HepG2 (cell line): ENCODE measurements at regions not wholly inside any gene's neighbourhood (a gene's known extent, or its start where the extent isn't known, plus 50 kb on each side); places are given as distances from the start of the nearest gene placed in this dataset.

Source experiments
- DBP ChIP-seq: sonication (generic); formaldehyde crosslinking; IDR thresholded peaks from 2 replicates; pipeline ENCODE4 v1.4.0; 2020; ENCODE audit warnings: missing genetic modification reagents; ENCODE audit errors: not compliant biosample characterization
- DMAP1 ChIP-seq: IDR thresholded peaks from 2 replicates; pipeline ENCODE4 v1.6.1; 2016
- GABPB1 ChIP-seq: IDR thresholded peaks from 2 replicates; pipeline ENCODE4 v1.6.1; 2016; ENCODE audit warnings: mild to moderate bottlenecking, missing genetic modification reagents, moderate library complexity, missing compliant biosample characterization
- HDAC1 ChIP-seq: sonication (generic); formaldehyde crosslinking; IDR thresholded peaks from 2 replicates; pipeline ENCODE4 v1.5.1; 2020; ENCODE audit warnings: mild to moderate bottlenecking, missing genetic modification reagents
- HIC2 ChIP-seq: sonication (generic); formaldehyde crosslinking; IDR thresholded peaks from 2 replicates; pipeline ENCODE4 v1.9.0; 2022; ENCODE audit warnings: low read depth, missing genetic modification reagents
- HMG20B ChIP-seq: conservative IDR thresholded peaks from 2 replicates; pipeline ENCODE4 v1.6.1; 2016; ENCODE audit warnings: missing genetic modification reagents, missing compliant biosample characterization
- HNRNPLL ChIP-seq: fragments of 200-400 bp; formaldehyde crosslinking; IDR thresholded peaks from 2 replicates; pipeline ENCODE4 v1.6.1; 2017; ENCODE audit warnings: mild to moderate bottlenecking, low read depth, low read length; ENCODE audit not compliant: poor library complexity, severe bottlenecking
- KLF9 ChIP-seq: IDR thresholded peaks from 2 replicates; pipeline ENCODE4 v1.6.1; 2016; ENCODE audit warnings: low read depth
- RCOR2 ChIP-seq: IDR thresholded peaks from 2 replicates; pipeline ENCODE4 v1.6.1; 2016; ENCODE audit warnings: missing biosample characterization, missing genetic modification reagents
- SOX13 ChIP-seq, 3 experiments: fragments of 450-650 bp in 1 of 3; sonication (generic) in 1 of 3; formaldehyde crosslinking in 1 of 3; IDR thresholded peaks in 2 of 3; conservative IDR thresholded peaks in 1 of 3; 2 replicates each; pipeline versions ENCODE4 v1.5.0 to v1.6.1; 2016 to 2020; ENCODE audit warnings: antibody characterized with exemption in 1 of 3, mild to moderate bottlenecking in 1 of 3, missing compliant biosample characterization in 1 of 3, missing genetic modification reagents in 1 of 3, moderate library complexity in 1 of 3
- SP1 ChIP-seq, 2 experiments: fragments of 450-650 bp in 1 of 2; sonication (generic) in 1 of 2; formaldehyde crosslinking in 1 of 2; IDR thresholded peaks; 2 replicates each; pipeline versions ENCODE4 v1.4.0 to v1.6.1; 2016 to 2020; ENCODE audit warnings: missing genetic modification reagents in 1 of 2
- ZBED4 ChIP-seq: sonication (generic); formaldehyde crosslinking; IDR thresholded peaks from 2 replicates; pipeline ENCODE4 v1.4.0; 2020; ENCODE audit warnings: missing genetic modification reagents, borderline replicate concordance
- ZIK1 ChIP-seq: sonication (generic); formaldehyde crosslinking; IDR thresholded peaks from 2 replicates; pipeline ENCODE4 v1.5.0; 2020; ENCODE audit warnings: mild to moderate bottlenecking, low read depth, missing genetic modification reagents, borderline replicate concordance
- ZNF20 ChIP-seq: sonication (generic); formaldehyde crosslinking; IDR thresholded peaks from 2 replicates; pipeline ENCODE4 v1.4.0; 2020; ENCODE audit warnings: mild to moderate bottlenecking, moderate library complexity, missing genetic modification reagents
- ZNF264 ChIP-seq: sonication (generic); formaldehyde crosslinking; IDR thresholded peaks from 2 replicates; pipeline ENCODE4 v1.4.0; 2020; ENCODE audit warnings: missing genetic modification reagents
- ZNF432 ChIP-seq: sonication (generic); formaldehyde crosslinking; IDR thresholded peaks from 2 replicates; pipeline ENCODE4 v1.5.0; 2020; ENCODE audit warnings: missing genetic modification reagents, mild to moderate bottlenecking, borderline replicate concordance
- ZNF501 ChIP-seq: sonication (generic); formaldehyde crosslinking; IDR thresholded peaks from 2 replicates; pipeline ENCODE4 v1.5.1; 2020; ENCODE audit warnings: mild to moderate bottlenecking, moderate library complexity, missing genetic modification reagents
- ZNF557 ChIP-seq: sonication (generic); formaldehyde crosslinking; IDR thresholded peaks from 2 replicates; pipeline ENCODE4 v1.4.0; 2020; ENCODE audit warnings: missing genetic modification reagents
- ZNF564 ChIP-seq: sonication (generic); formaldehyde crosslinking; IDR thresholded peaks from 2 replicates; pipeline ENCODE4 v1.8.1; 2023; ENCODE audit warnings: mild to moderate bottlenecking, missing genetic modification reagents
- ZNF572 ChIP-seq: sonication (generic); formaldehyde crosslinking; IDR thresholded peaks from 2 replicates; pipeline ENCODE4 v1.5.1; 2020; ENCODE audit warnings: mild to moderate bottlenecking, missing genetic modification reagents
- ZNF709 ChIP-seq: sonication (generic); formaldehyde crosslinking; IDR thresholded peaks from 2 replicates; pipeline ENCODE4 v1.5.0; 2020; ENCODE audit warnings: mild to moderate bottlenecking, missing genetic modification reagents
- ZNF747 ChIP-seq: sonication (generic); formaldehyde crosslinking; IDR thresholded peaks from 2 replicates; pipeline ENCODE4 v1.8.1; 2023; ENCODE audit warnings: missing genetic modification reagents, mild to moderate bottlenecking, borderline replicate concordance
- ZNF788 ChIP-seq: sonication (generic); formaldehyde crosslinking; IDR thresholded peaks from 2 replicates; pipeline ENCODE4 v1.5.0; 2020; ENCODE audit warnings: mild to moderate bottlenecking, missing genetic modification reagents, borderline replicate concordance

GRCh38 chr17:72580321-72581127 lies 459.7 kb downstream of the SOX9 start (continued):
- TF ChIP-seq DBP (CRISPR knock-in tag) (peak; percentile 77), HNRNPLL (no peak), HMG20B (CRISPR knock-in tag) (peak; percentile 94), ZNF20 (CRISPR knock-in tag) (no peak), ZNF557 (CRISPR knock-in tag) (0 out of 2 replicates have a peak, but pooled peaks have one; percentile 36), ZNF564 (CRISPR knock-in tag) (no peak), ZNF788 (no peak; the same call in 1 of the 2 replicates), ZNF709 (no peak), ZIK1 (CRISPR knock-in tag) (no peak), ZBED4 (CRISPR knock-in tag) (0 out of 2 replicates have a peak, but pooled peaks have one; percentile 15), HDAC1 (peak; percentile 92), SOX13 (IDR thresholded peaks at IDR 0.05) (peak; percentile 98), SOX13 (CRISPR knock-in tag; conservative IDR thresholded peaks at IDR 0.05 in 1 of 2, IDR thresholded peaks at IDR 0.05 in 1 of 2) (peak in 1 of 2 experiments; percentile 99; a peak in 2 of 4 replicates), KLF9 (CRISPR knock-in tag) (peak; percentile 92; the same call in 1 of the 2 replicates), GABPB1 (no peak; the same call in 1 of the 2 replicates), HIC2 (peak; percentile 37; the same call in 1 of the 2 replicates), ZNF572 (CRISPR knock-in tag) (no peak), ZNF264 (CRISPR knock-in tag) (no peak; the same call in 1 of the 2 replicates), RCOR2 (peak; percentile 97), ZNF747 (no peak), SP1 (IDR thresholded peaks at IDR 0.05) (no peak), SP1 (CRISPR knock-in tag; IDR thresholded peaks at IDR 0.05) (no peak), ZNF501 (peak; percentile 60), DMAP1 (peak; percentile 85; the same call in 1 of the 2 replicates), ZNF432 (CRISPR knock-in tag) (no peak)
